ENCODE measurements at regions not wholly inside any gene's neighbourhood (a gene's known extent, or its start where the extent isn't known, plus 50 kb on each side); places are given as distances from the start of the nearest gene placed in this dataset.

- no peaks in the 10 kb centered on the region for H3K36me3 ChIP-seq
- no peaks in the 10 kb centered on the region for H3K9me3 ChIP-seq
- TF ChIP-seq EP300 (IDR thresholded peaks at IDR 0.05) (no peak), POLR2AphosphoS5 (IDR thresholded peaks at IDR 0.05) (no peak), CTCF (IDR thresholded peaks at IDR 0.05) (no peak), POLR2A (IDR thresholded peaks at IDR 0.05) (no peak)
- no peak overlapping the region for H3K4me3 ChIP-seq
- H3K27me3 ChIP-seq = no peaks in the 10 kb centered on the region
- ATAC-seq = no peak
- no peaks in the 10 kb centered on the region for H3K4me1 ChIP-seq
- WGBS, 2 donors (ENCODE audit: low coverage in 1 of 2) = 88 to 93% methylated on average over 2 of the region's 2 CpGs
- no peak overlapping the region for H3K27ac ChIP-seq
Observed at GRCh38 chr6:54681267-54681666, 165.3 kb upstream of the FAM83B start.

- TF ChIP-seq POLR2AphosphoS5 (IDR thresholded peaks at IDR 0.05) = no peak
- TF ChIP-seq EP300 (IDR thresholded peaks at IDR 0.05) = no peak
- TF ChIP-seq POLR2A (IDR thresholded peaks at IDR 0.05) = no peak
- TF ChIP-seq CTCF (IDR thresholded peaks at IDR 0.05) = no peak
- Histone ChIP-seq H3K27me3 (no peaks in the 10 kb centered on the region), H3K4me1 (no peaks in the 10 kb centered on the region), H3K27ac (no peak overlapping the region), H3K36me3 (no peaks in the 10 kb centered on the region), H3K9me3 (no peaks in the 10 kb centered on the region), H3K4me3 (no peak overlapping the region)
- no peak for ATAC-seq
- WGBS, 2 donors (ENCODE audit: low coverage in 1 of 2) = 33 to 73% methylated on average over 4 of the region's 4 CpGs
Observed at GRCh38 chr6:54681987-54682386, 164.6 kb upstream of the FAM83B start.

- H3K4me3 ChIP-seq = no peak overlapping the region
- H3K9me3 ChIP-seq = no peaks in the 10 kb centered on the region
- no peaks in the 10 kb centered on the region for H3K27me3 ChIP-seq
- no peak for ATAC-seq
- H3K4me1 ChIP-seq = no peaks in the 10 kb centered on the region
- H3K27ac ChIP-seq = no peak overlapping the region
- TF ChIP-seq EP300 (IDR thresholded peaks at IDR 0.05) = no peak
- no peak for TF ChIP-seq POLR2AphosphoS5 (IDR thresholded peaks at IDR 0.05)
- no peak for TF ChIP-seq CTCF (IDR thresholded peaks at IDR 0.05)
- no peak for TF ChIP-seq POLR2A (IDR thresholded peaks at IDR 0.05)
- WGBS, 2 donors (ENCODE audit: low coverage in 1 of 2) = 26 to 54% methylated on average over 2 of the region's 2 CpGs
- H3K36me3 ChIP-seq = no peaks in the 10 kb centered on the region
Observed at GRCh38 chr6:54689620-54690019, 157.0 kb upstream of the FAM83B start.

GRCh38 chr6:54690596-54690995 lies 156.0 kb upstream of the FAM83B start:
- no peak for ATAC-seq
- Histone ChIP-seq H3K4me1 (no peaks in the 10 kb centered on the region), H3K27me3 (no peaks in the 10 kb centered on the region), H3K27ac (no peak overlapping the region), H3K4me3 (no peak overlapping the region), H3K9me3 (no peaks in the 10 kb centered on the region), H3K36me3 (no peaks in the 10 kb centered on the region)
- TF ChIP-seq POLR2AphosphoS5 (IDR thresholded peaks at IDR 0.05) (no peak), POLR2A (IDR thresholded peaks at IDR 0.05) (no peak), EP300 (IDR thresholded peaks at IDR 0.05) (no peak), CTCF (IDR thresholded peaks at IDR 0.05) (no peak)
- 57 to 63% methylated on average over 5 of the region's 5 CpGs for WGBS, 2 donors (ENCODE audit: low coverage in 1 of 2)

- Histone ChIP-seq H3K4me3 (no peak overlapping the region), H3K27ac (no peak overlapping the region), H3K27me3 (no peaks in the 10 kb centered on the region), H3K9me3 (no peaks in the 10 kb centered on the region), H3K4me1 (no peaks in the 10 kb centered on the region), H3K36me3 (no peaks in the 10 kb centered on the region)
- TF ChIP-seq CTCF (IDR thresholded peaks at IDR 0.05) = no peak
- WGBS, 2 donors (ENCODE audit: low coverage in 1 of 2) = 85 to 100% methylated on average over 3 of the region's 3 CpGs
- ATAC-seq = no peak
Observed at GRCh38 chr6:54694928-54695532, 151.5 kb upstream of the FAM83B start.
